ENCODE measurements at regions not wholly inside any gene's neighbourhood (a gene's known extent, or its start where the extent isn't known, plus 50 kb on each side); places are given as distances from the start of the nearest gene placed in this dataset.

GRCh38 chr7:12859761-12860160, 172.3 kb downstream of the ARL4A start:
- no peak overlapping the region for H3K4me2 ChIP-seq
- H3K4me1 ChIP-seq (replicated peaks; ENCODE audit: insufficient read depth): no peaks in the 10 kb centered on the region
- H4K20me1 ChIP-seq (ENCODE audit: insufficient read depth): no peaks in the 10 kb centered on the region
- no peak overlapping the region for H3K4me3 ChIP-seq
- TF ChIP-seq EZH2 (IDR thresholded peaks at IDR 0.05; ENCODE audit: low read depth) (no peak), CTCF (conservative IDR thresholded peaks at IDR 0.05) (no peak)
- no peaks in the 10 kb centered on the region; the same call in 1 of the 2 replicates for H3K9me2 ChIP-seq (ENCODE audit: insufficient read depth)
- no peaks in the 10 kb centered on the region for H3K27me3 ChIP-seq (ENCODE audit: insufficient read depth, low read depth)
- BruUV-seq (replicated peaks): no TSS peak
- H3F3A ChIP-seq (ENCODE audit: insufficient read depth, low read depth): no peaks in the 10 kb centered on the region
- ChIA-PET CTCF (interaction anchor here (0.5 kb wide), 1 partner anchor 364 kb away, joined by 3 read pairs; no protein-coding TSS in a partner anchor), POLR2A (ENCODE audit: unreplicated experiment) (no interaction called here)
- H3K79me2 ChIP-seq (ENCODE audit: low read depth): no peaks in the 10 kb centered on the region
- intact Hi-C loops (cut with micrococcal nuclease; ENCODE audit: unreplicated experiment): no loop called here
- no peak overlapping the region for H2AFZ ChIP-seq
- no peak overlapping the region for H3K27ac ChIP-seq
- no peaks in the 10 kb centered on the region for H3K36me3 ChIP-seq (ENCODE audit: low read depth)
- no peaks in the 10 kb centered on the region for H3K9me3 ChIP-seq (ENCODE audit: insufficient read depth, low read depth)
- DNase-seq: no peak

GRCh38 chr7:12861070-12861469, 173.6 kb downstream of the ARL4A start:
- no peaks in the 10 kb centered on the region for H4K20me1 ChIP-seq (ENCODE audit: insufficient read depth)
- no peaks in the 10 kb centered on the region; the same call in 1 of the 2 replicates for H3K9me2 ChIP-seq (ENCODE audit: insufficient read depth)
- intact Hi-C loops (cut with micrococcal nuclease; ENCODE audit: unreplicated experiment): no loop called here
- H3K4me3 ChIP-seq: no peak overlapping the region
- DNase-seq: no peak
- H3K27ac ChIP-seq: no peak overlapping the region
- H3K36me3 ChIP-seq (ENCODE audit: low read depth): no peaks in the 10 kb centered on the region
- no peaks in the 10 kb centered on the region for H3K4me1 ChIP-seq (replicated peaks; ENCODE audit: insufficient read depth)
- no peaks in the 10 kb centered on the region for H3K27me3 ChIP-seq (ENCODE audit: insufficient read depth, low read depth)
- H3K4me2 ChIP-seq: no peak overlapping the region
- TF ChIP-seq CTCF (conservative IDR thresholded peaks at IDR 0.05) (no peak), EZH2 (IDR thresholded peaks at IDR 0.05; ENCODE audit: low read depth) (no peak)
- H2AFZ ChIP-seq: peak overlapping the region; percentile 35; the same call in 1 of the 2 replicates
- no peaks in the 10 kb centered on the region for H3K9me3 ChIP-seq (ENCODE audit: insufficient read depth, low read depth)
- CTCF ChIA-PET: no interaction called here
- no peaks in the 10 kb centered on the region for H3F3A ChIP-seq (ENCODE audit: insufficient read depth, low read depth)
- POLR2A ChIA-PET (ENCODE audit: unreplicated experiment): no interaction called here
- BruUV-seq (replicated peaks): no TSS peak
- no peaks in the 10 kb centered on the region for H3K79me2 ChIP-seq (ENCODE audit: low read depth)

GRCh38 chr7:12862146-12862545, 174.7 kb downstream of the ARL4A start:
- H3F3A ChIP-seq (ENCODE audit: insufficient read depth, low read depth): no peaks in the 10 kb centered on the region
- no peak overlapping the region for H3K4me2 ChIP-seq
- no peak for DNase-seq
- H3K9me2 ChIP-seq (ENCODE audit: insufficient read depth): no peaks in the 10 kb centered on the region
- BruUV-seq (replicated peaks): no TSS peak
- TF ChIP-seq CTCF (conservative IDR thresholded peaks at IDR 0.05) (no peak), EZH2 (IDR thresholded peaks at IDR 0.05; ENCODE audit: low read depth) (no peak)
- H3K79me2 ChIP-seq (ENCODE audit: low read depth): no peaks in the 10 kb centered on the region
- H3K4me3 ChIP-seq: no peak overlapping the region
- no peak overlapping the region for H2AFZ ChIP-seq
- no peaks in the 10 kb centered on the region for H4K20me1 ChIP-seq (ENCODE audit: insufficient read depth)
- H3K36me3 ChIP-seq (ENCODE audit: low read depth): no peaks in the 10 kb centered on the region
- intact Hi-C loops (cut with micrococcal nuclease; ENCODE audit: unreplicated experiment): no loop called here
- POLR2A ChIA-PET (ENCODE audit: unreplicated experiment): no interaction called here
- H3K27ac ChIP-seq: no peak overlapping the region
- CTCF ChIA-PET: no interaction called here
- no peaks in the 10 kb centered on the region for H3K27me3 ChIP-seq (ENCODE audit: insufficient read depth, low read depth)
- H3K9me3 ChIP-seq (ENCODE audit: insufficient read depth, low read depth): no peaks in the 10 kb centered on the region
- H3K4me1 ChIP-seq (replicated peaks; ENCODE audit: insufficient read depth): no peaks in the 10 kb centered on the region

All from PC-9 (cell line).